ENCODE measurements at regions not wholly inside any gene's neighbourhood (a gene's known extent, or its start where the extent isn't known, plus 50 kb on each side); places are given as distances from the start of the nearest gene placed in this dataset.
A peak's percentile ranks its signal among the peaks of the same experiment; 100 is the strongest.
"Not testable (repeated sequence)": the region's sequence is repeated elsewhere in the genome, so short reads cannot be mapped to it uniquely, and the experiment has no call there.

GRCh38 chr5:155807884-155808576, 518.9 kb upstream of the SGCD start:
- Mint-ChIP-seq H3K27me3 (no peaks in the 10 kb centered on the region), H3K4me3 (no peak overlapping the region), H3K36me3 (ENCODE audit: low read depth) (no peaks in the 10 kb centered on the region), H3K9me3 (no peaks in the 10 kb centered on the region), H3K27ac (no peak overlapping the region), H3K4me1 (no peaks in the 10 kb centered on the region)
- ATAC-seq (replicated peaks): no peak

- Mint-ChIP-seq H3K4me1 (no peaks in the 10 kb centered on the region), H3K27me3 (peaks cover 8% of the 10 kb centered on the region), H3K36me3 (ENCODE audit: low read depth) (no peaks in the 10 kb centered on the region), H3K4me3 (no peak overlapping the region), H3K27ac (no peak overlapping the region), H3K9me3 (peaks cover 6% of the 10 kb centered on the region)
- ATAC-seq (replicated peaks): no peak
These were observed 511.7 kb upstream of the SGCD start for GRCh38 chr5:155815248-155815647.

GRCh38 chr5:155822177-155822576, 504.8 kb upstream of the SGCD start:
- no peak overlapping the region for H3K4me3 Mint-ChIP-seq
- ATAC-seq (replicated peaks): no peak
- H3K27ac Mint-ChIP-seq: no peak overlapping the region
- H3K9me3 Mint-ChIP-seq: peaks cover 6% of the 10 kb centered on the region
- no peaks in the 10 kb centered on the region for H3K4me1 Mint-ChIP-seq
- no peaks in the 10 kb centered on the region for H3K36me3 Mint-ChIP-seq (ENCODE audit: low read depth)
- H3K27me3 Mint-ChIP-seq: peaks cover 6% of the 10 kb centered on the region

- H3K36me3 Mint-ChIP-seq (ENCODE audit: low read depth): no peaks in the 10 kb centered on the region
- peaks cover 3% of the 10 kb centered on the region for H3K4me1 Mint-ChIP-seq
- no peak for ATAC-seq (replicated peaks)
- H3K27ac Mint-ChIP-seq: no peak overlapping the region
- no peaks in the 10 kb centered on the region for H3K27me3 Mint-ChIP-seq
- H3K4me3 Mint-ChIP-seq: no peak overlapping the region
- H3K9me3 Mint-ChIP-seq: no peaks in the 10 kb centered on the region
These were observed 500.1 kb upstream of the SGCD start for GRCh38 chr5:155826611-155827507.

- not testable (repeated sequence) for H3K36me3 Mint-ChIP-seq (ENCODE audit: low read depth); H3K27ac Mint-ChIP-seq; H3K4me1 Mint-ChIP-seq; H3K4me3 Mint-ChIP-seq; ATAC-seq (replicated peaks); H3K27me3 Mint-ChIP-seq; H3K9me3 Mint-ChIP-seq
These were observed 499.5 kb upstream of the SGCD start for GRCh38 chr5:155827508-155827815.

- peak; percentile 81 for ATAC-seq (replicated peaks)
These were observed 499.0 kb upstream of the SGCD start for GRCh38 chr5:155827949-155828348.

GRCh38 chr5:155831491-155831890, 495.5 kb upstream of the SGCD start:
- Mint-ChIP-seq H3K27ac (no peak overlapping the region), H3K4me1 (peaks cover 3% of the 10 kb centered on the region), H3K4me3 (no peak overlapping the region), H3K27me3 (no peaks in the 10 kb centered on the region), H3K9me3 (no peaks in the 10 kb centered on the region), H3K36me3 (ENCODE audit: low read depth) (no peaks in the 10 kb centered on the region)
- no peak for ATAC-seq (replicated peaks)

More at GRCh38 chr5:155827949-155828348, 499.0 kb upstream of the SGCD start:
- H3K27ac Mint-ChIP-seq: no peak overlapping the region
- no peaks in the 10 kb centered on the region for H3K27me3 Mint-ChIP-seq
- no peaks in the 10 kb centered on the region for H3K9me3 Mint-ChIP-seq
- peaks cover 3% of the 10 kb centered on the region for H3K4me1 Mint-ChIP-seq
- no peak overlapping the region for H3K4me3 Mint-ChIP-seq
- no peaks in the 10 kb centered on the region for H3K36me3 Mint-ChIP-seq (ENCODE audit: low read depth)

- H3K27ac Mint-ChIP-seq: no peak overlapping the region
- H3K4me1 Mint-ChIP-seq: peaks cover under 1% of the 10 kb centered on the region
- H3K36me3 Mint-ChIP-seq (ENCODE audit: low read depth): no peaks in the 10 kb centered on the region
- no peak for ATAC-seq (replicated peaks)
- no peak overlapping the region for H3K4me3 Mint-ChIP-seq
- H3K9me3 Mint-ChIP-seq: no peaks in the 10 kb centered on the region
- H3K27me3 Mint-ChIP-seq: no peaks in the 10 kb centered on the region
These were observed 493.7 kb upstream of the SGCD start for GRCh38 chr5:155833287-155833686.

- no peak for ATAC-seq (replicated peaks)
- H3K27me3 Mint-ChIP-seq: no peaks in the 10 kb centered on the region
- no peak overlapping the region for H3K27ac Mint-ChIP-seq
- H3K9me3 Mint-ChIP-seq: no peaks in the 10 kb centered on the region
- no peaks in the 10 kb centered on the region for H3K36me3 Mint-ChIP-seq (ENCODE audit: low read depth)
- H3K4me1 Mint-ChIP-seq: no peaks in the 10 kb centered on the region
- H3K4me3 Mint-ChIP-seq: no peak overlapping the region
These were observed 492.5 kb upstream of the SGCD start for GRCh38 chr5:155834271-155834975.

- Mint-ChIP-seq H3K9me3 (no peaks in the 10 kb centered on the region), H3K4me1 (no peaks in the 10 kb centered on the region), H3K4me3 (no peak overlapping the region), H3K27me3 (no peaks in the 10 kb centered on the region), H3K27ac (no peak overlapping the region), H3K36me3 (ENCODE audit: low read depth) (no peaks in the 10 kb centered on the region)
- ATAC-seq (replicated peaks): no peak
These were observed 490.7 kb upstream of the SGCD start for GRCh38 chr5:155836089-155836803.

GRCh38 chr5:155838394-155838793, 488.6 kb upstream of the SGCD start:
- Mint-ChIP-seq H3K27me3 (no peaks in the 10 kb centered on the region), H3K4me3 (no peak overlapping the region), H3K9me3 (no peaks in the 10 kb centered on the region), H3K36me3 (ENCODE audit: low read depth) (no peaks in the 10 kb centered on the region), H3K27ac (no peak overlapping the region), H3K4me1 (no peaks in the 10 kb centered on the region)
- ATAC-seq (replicated peaks): no peak

GRCh38 chr5:155839251-155840037, 487.5 kb upstream of the SGCD start:
- no peaks in the 10 kb centered on the region for H3K36me3 Mint-ChIP-seq (ENCODE audit: low read depth)
- no peak overlapping the region for H3K27ac Mint-ChIP-seq
- H3K9me3 Mint-ChIP-seq: no peaks in the 10 kb centered on the region
- no peak overlapping the region for H3K4me3 Mint-ChIP-seq
- ATAC-seq (replicated peaks): no peak
- H3K27me3 Mint-ChIP-seq: no peaks in the 10 kb centered on the region
- no peaks in the 10 kb centered on the region for H3K4me1 Mint-ChIP-seq

GRCh38 chr5:155844542-155844941, 482.4 kb upstream of the SGCD start:
- no peaks in the 10 kb centered on the region for H3K9me3 Mint-ChIP-seq
- no peak for ATAC-seq (replicated peaks)
- H3K27me3 Mint-ChIP-seq: peaks cover 3% of the 10 kb centered on the region
- H3K36me3 Mint-ChIP-seq (ENCODE audit: low read depth): no peaks in the 10 kb centered on the region
- H3K4me1 Mint-ChIP-seq: no peaks in the 10 kb centered on the region
- H3K4me3 Mint-ChIP-seq: no peak overlapping the region
- no peak overlapping the region for H3K27ac Mint-ChIP-seq

- Mint-ChIP-seq H3K9me3 (no peaks in the 10 kb centered on the region), H3K36me3 (ENCODE audit: low read depth) (no peaks in the 10 kb centered on the region), H3K27me3 (peaks cover 3% of the 10 kb centered on the region), H3K4me1 (no peaks in the 10 kb centered on the region), H3K27ac (no peak overlapping the region), H3K4me3 (no peak overlapping the region)
- ATAC-seq (replicated peaks): no peak
These were observed 476.6 kb upstream of the SGCD start for GRCh38 chr5:155850370-155850769.

Measured in activated T-helper 17 cell treated with anti-CD3 and anti-CD28 coated beads, Interleukin-2, amount 50 U/mL, for 72 hours (primary cell).